DMS153 treated with DMSO at 0.1 percent for 48 hours (cell line): ENCODE measurements at regions not wholly inside any gene's neighbourhood (a gene's known extent, or its start where the extent isn't known, plus 50 kb on each side); places are given as distances from the start of the nearest gene placed in this dataset.

ENCODE experiments used
- DNase-seq: peaks from one replicate; lab custom pipeline; 2025; ENCODE audit not compliant: unreplicated experiment; lab: John Stamatoyannopoulos, UW

DNA sequence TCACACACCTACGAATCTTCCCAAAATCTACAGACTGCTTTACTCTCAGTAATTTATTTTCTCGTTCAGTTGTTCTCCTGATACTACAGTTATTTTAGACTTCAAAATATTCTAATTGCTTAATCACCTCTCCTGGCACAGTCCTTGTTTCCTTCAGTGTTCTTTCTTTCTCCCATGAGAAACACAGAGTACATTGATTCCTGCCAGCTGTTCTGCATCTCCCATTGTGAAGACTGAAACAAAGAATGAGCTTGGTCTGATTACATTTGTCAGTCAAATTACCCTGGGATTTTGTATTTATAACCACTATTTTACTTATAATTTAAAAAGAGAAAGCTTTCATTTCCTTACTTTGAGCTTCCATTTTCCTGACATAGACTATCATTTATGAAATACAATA lies 63.9 kb upstream of the TANK start:
- DNase-seq: no peak

DNA sequence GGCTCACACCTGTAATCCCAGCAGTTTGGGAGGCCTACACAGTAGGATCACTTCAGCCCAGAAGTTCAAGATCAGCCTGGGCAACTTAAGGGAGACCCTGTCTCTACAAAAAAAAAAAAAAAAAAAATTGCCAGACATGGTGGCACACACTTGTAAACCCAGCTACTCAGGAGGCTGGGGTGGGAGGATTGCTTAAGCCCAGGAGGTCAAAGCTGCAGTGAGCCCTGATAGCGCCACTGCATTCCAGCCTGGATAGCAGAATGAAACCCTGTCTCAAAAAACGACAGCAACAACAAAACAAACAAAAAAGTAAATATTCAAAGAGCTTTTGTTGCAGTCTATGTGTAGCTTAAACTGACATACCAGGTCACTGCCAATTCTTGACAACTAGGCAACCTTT lies 63.1 kb upstream of the TANK start:
- DNase-seq: no peak

DNA sequence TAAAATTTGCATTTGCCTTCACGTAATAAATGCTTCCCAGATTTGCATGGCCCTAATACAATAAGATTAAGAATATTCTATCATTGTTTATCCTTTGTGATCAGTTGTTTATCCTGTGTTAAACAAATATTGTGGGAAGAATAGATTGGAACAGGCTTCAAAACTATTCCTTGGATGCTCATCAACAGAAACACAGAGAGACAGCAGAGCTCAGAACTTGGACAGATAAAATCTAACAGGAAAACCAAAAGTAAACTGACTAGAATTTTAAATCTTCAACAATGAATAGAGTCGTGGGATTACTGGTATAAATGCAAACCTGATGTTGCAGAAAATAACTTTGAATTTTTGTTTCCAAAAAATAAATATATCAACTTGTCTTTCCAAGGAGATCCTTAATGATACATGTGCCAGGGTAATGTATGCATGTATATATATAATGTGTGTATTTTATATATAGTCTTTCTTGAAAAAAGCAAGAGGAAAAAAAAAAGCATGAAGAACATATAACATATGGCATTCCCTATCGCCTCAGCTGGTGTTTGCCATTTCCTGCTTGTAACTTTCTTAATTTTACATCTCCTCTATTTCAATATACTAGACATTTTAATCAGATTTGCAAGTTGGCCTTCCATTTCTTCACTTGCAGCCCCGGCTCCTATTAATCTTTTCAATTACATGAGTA lies 59.9 kb upstream of the TANK start:
- DNase-seq: no peak

DNA sequence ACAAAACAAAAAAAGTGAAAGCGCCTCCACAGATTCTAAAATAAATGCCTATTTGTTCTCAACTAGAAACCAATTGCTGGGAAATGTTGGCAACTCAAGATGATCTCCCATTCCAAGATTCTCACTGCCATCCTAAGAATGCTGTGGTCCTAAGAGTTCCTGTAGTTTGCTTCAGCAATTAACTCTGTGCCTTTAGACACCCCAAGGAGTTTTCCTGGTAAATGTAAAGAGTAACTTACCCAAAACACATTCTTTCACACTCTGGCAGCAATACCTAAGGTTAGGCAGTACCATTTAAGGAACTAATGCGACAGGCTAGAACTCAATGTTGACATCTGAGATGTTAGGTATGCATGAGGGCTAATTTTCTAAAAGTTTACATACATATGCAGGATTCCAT lies 58.8 kb upstream of the TANK start:
- no peak for DNase-seq

DNA sequence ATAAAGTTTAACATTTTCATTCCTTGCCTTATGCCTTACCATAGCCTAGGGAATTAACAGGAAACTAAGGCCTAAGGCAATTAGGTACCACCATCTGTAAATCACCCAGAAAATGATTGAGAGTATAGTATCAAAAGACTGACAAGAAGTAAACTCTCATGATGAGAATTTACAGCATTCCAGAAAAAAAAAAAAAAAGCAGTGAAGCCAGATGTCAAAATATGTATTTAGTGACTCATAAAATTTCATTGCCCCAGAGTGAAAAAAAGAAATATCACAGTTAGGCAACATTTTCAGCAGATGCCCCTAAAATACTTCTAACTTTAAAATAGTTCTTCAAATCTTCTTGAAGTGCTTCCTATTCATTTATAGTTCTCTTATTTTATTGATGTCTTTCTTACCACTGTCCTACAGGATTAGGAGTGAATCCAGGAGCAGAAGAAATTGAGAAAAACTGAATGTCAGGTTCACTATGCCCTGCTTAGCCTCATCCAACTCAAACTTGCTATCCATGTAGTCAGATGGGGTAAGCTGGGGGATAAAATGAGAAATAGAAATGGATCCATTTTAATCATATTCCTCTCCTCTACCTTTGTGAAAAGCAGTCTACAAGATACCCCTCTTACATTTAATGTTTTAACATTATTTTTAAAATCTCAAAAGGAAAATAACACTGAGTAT lies 57.3 kb upstream of the TANK start:
- DNase-seq: no peak

DNA sequence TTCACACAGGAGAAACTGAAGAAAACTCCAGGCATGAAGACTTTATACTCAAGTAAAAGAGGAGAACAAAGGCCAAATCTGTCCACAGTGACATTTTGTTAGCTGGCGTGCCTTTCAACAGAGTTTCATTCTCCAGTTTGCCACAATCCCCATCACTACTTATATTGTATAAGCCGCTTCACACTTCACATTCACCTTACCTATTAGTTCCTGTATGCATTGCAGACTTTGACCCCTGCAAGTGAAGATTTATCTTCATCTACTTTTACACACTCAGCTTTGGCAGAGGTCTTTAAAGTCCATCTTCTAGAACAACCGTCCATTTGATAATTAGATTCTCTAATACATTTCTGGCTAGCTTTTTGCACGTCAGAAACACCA lies 56.8 kb upstream of the TANK start:
- DNase-seq: no peak

DNA sequence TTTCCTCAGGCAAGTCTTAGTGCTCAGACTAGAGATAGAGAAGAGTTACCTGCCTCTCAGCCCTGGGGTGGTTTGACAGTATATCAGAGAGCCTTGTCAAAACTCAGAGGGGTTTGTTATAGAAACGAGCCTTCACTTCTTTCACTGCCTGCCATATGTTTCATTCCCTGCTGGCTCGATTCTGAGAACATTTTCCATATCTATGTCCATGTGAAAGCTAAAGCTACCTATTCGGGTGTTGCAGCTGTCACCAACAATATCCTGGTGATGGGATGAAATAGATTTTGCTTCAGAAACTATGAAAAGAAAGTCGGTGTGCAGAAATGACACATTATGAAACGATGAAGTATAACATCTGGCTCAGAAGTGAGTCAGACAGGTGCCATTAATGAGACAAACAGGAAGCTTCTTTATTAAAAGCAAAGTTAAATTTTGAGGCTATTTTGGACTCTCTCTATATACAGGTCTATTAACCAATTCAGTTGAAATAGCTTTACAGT lies 56.1 kb upstream of the TANK start:
- DNase-seq: no peak

DNA sequence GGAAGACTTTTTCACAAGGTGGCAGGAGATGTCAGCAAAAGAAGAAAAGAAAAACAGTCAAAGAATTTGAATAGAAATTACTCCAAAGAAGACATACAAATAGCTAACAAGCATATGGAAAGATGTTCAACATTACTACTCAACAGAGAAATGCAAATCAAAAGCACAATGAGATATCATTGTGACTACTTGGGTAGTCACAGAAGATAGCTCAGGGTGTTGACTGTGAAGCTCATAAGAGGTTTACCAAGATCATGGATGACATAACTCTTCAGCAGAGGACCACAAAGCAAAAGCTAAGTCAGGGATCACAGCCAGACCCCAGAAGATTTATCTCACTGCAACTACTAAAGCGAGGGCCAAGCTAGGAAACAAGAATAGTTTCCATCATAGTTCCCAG lies 53.0 kb upstream of the TANK start:
- no peak for DNase-seq
